Left cardiac atrium (tissue), 4 donors: ENCODE measurements at regions not wholly inside any gene's neighbourhood (a gene's known extent, or its start where the extent isn't known, plus 50 kb on each side); places are given as distances from the start of the nearest gene placed in this dataset.

ENCODE experiments used
- ATAC-seq, 2 donors: fragments of 200-7000 bp; cut with Tn5 transposase; one replicate each; pipeline ENCODE4 v1.9.1; 2020; ENCODE audit warnings: mild to moderate bottlenecking in 2 of 2, moderate library complexity in 2 of 2
- DNase-seq: peaks from one replicate; pipeline ENCODE4 v3.0.0-alpha.2; 2020
- intact Hi-C, 2 donors: fragments of 100-400 bp; cut with DNase I; formaldehyde crosslinking; loops; one replicate each; pipeline versions ENCODE4 v1.14.1 to v1.15.1; 2022 to 2023
- donor health status: DM: no; HTN: yes; CAD: no.
- donor health status: DM: no; HTN: yes; CAD: no; lungs with severe emphysema.
- donor health status: DM: yes; HTN: yes; CAD: no.
- donor health status: Dilated cardiomyopathy.

GRCh38 chr6:78551361-78551760 lies 316.0 kb upstream of the IRAK1BP1 start:
- ATAC-seq (no peak), DNase-seq (no peak)
- intact Hi-C loops: no loop called here

GRCh38 chr6:78552435-78552834 lies 314.9 kb upstream of the IRAK1BP1 start:
- intact Hi-C loops: no loop called here

GRCh38 chr6:78554341-78554740 lies 313.0 kb upstream of the IRAK1BP1 start:
- DNase-seq: no peak
- intact Hi-C loops: no loop called here

More at GRCh38 chr6:78552435-78552834, 314.9 kb upstream of the IRAK1BP1 start:
- ATAC-seq: no peak
- no peak for DNase-seq

GRCh38 chr6:78559056-78559455 lies 308.3 kb upstream of the IRAK1BP1 start:
- no peak for ATAC-seq
- no peak for DNase-seq
- intact Hi-C loops: no loop called here

More at GRCh38 chr6:78554341-78554740, 313.0 kb upstream of the IRAK1BP1 start:
- ATAC-seq: no peak

GRCh38 chr6:78561015-78561414 lies 306.3 kb upstream of the IRAK1BP1 start:
- intact Hi-C loops: no loop called here
- ATAC-seq: no peak
- DNase-seq: no peak

- no peak for DNase-seq
- no peak for ATAC-seq
- intact Hi-C loops: no loop called here
These were observed 301.4 kb upstream of the IRAK1BP1 start for GRCh38 chr6:78565997-78566396.

- no peak for ATAC-seq
- DNase-seq: no peak
- intact Hi-C loops: no loop called here
These were observed 297.3 kb upstream of the IRAK1BP1 start for GRCh38 chr6:78570044-78570443.

- intact Hi-C loops: no loop called here
- ATAC-seq (no peak), DNase-seq (no peak)
These were observed 289.8 kb upstream of the IRAK1BP1 start for GRCh38 chr6:78577585-78577984.

- ATAC-seq (no peak), DNase-seq (no peak)
- intact Hi-C loops: no loop called here
These were observed 288.9 kb upstream of the IRAK1BP1 start for GRCh38 chr6:78578430-78578829.

- intact Hi-C loops: no loop called here
- ATAC-seq (no peak), DNase-seq (no peak)
These were observed 286.4 kb upstream of the IRAK1BP1 start for GRCh38 chr6:78580923-78581322.

GRCh38 chr6:78583079-78583478 lies 284.3 kb upstream of the IRAK1BP1 start:
- ATAC-seq (no peak), DNase-seq (no peak)
- intact Hi-C loops: no loop called here

GRCh38 chr6:78589436-78589835 lies 277.9 kb upstream of the IRAK1BP1 start:
- intact Hi-C loops: no loop called here
- DNase-seq (no peak), ATAC-seq (no peak)

- no peak for DNase-seq
- intact Hi-C loops: no loop called here
- ATAC-seq: no peak
These were observed 273.3 kb upstream of the IRAK1BP1 start for GRCh38 chr6:78593898-78594667.

- DNase-seq (no peak), ATAC-seq (no peak)
- intact Hi-C loops: no loop called here
These were observed 272.7 kb upstream of the IRAK1BP1 start for GRCh38 chr6:78594668-78595066.

GRCh38 chr6:78597966-78598365 lies 269.4 kb upstream of the IRAK1BP1 start:
- intact Hi-C loops: no loop called here
- ATAC-seq (no peak), DNase-seq (no peak)

- intact Hi-C loops: no loop called here
- ATAC-seq (peak; percentile 34 to 65), DNase-seq (no peak)
These were observed 268.4 kb upstream of the IRAK1BP1 start for GRCh38 chr6:78598966-78599365.

- intact Hi-C loops: no loop called here
- DNase-seq: no peak
- no peak for ATAC-seq
These were observed 267.8 kb upstream of the IRAK1BP1 start for GRCh38 chr6:78599526-78599925.

GRCh38 chr6:78605909-78606446 lies 261.4 kb upstream of the IRAK1BP1 start:
- ATAC-seq (peak in 1 of 2 donors; percentile 26), DNase-seq (no peak)
- intact Hi-C loops: no loop called here

- no peak for ATAC-seq
- no peak for DNase-seq
- intact Hi-C loops: no loop called here
These were observed 260.2 kb upstream of the IRAK1BP1 start for GRCh38 chr6:78607189-78607588.

GRCh38 chr6:78611102-78611620 lies 256.2 kb upstream of the IRAK1BP1 start:
- ATAC-seq (no peak), DNase-seq (no peak)
- intact Hi-C loops: no loop called here

GRCh38 chr6:78611886-78612480 lies 255.4 kb upstream of the IRAK1BP1 start:
- intact Hi-C loops: no loop called here
- ATAC-seq: no peak

More at GRCh38 chr6:78611886-78612480, 255.4 kb upstream of the IRAK1BP1 start:
- DNase-seq: no peak
